Body of pancreas (tissue), 4 donors: ENCODE measurements at regions not wholly inside any gene's neighbourhood (a gene's known extent, or its start where the extent isn't known, plus 50 kb on each side); places are given as distances from the start of the nearest gene placed in this dataset.

Source experiments
- ATAC-seq: fragments of 150-250 bp; one replicate; pipeline ENCODE4 v1.9.1; 2016
- DNase-seq, 4 donors: peaks; one replicate each; pipeline ENCODE4 v3.0.0-alpha.2; 2019
- H3K27ac ChIP-seq, 4 donors: fragments of 200-600 bp; sonication (generic); 1 replicate in 3 of 4; 2 replicates in 1 of 4; pipeline versions ENCODE4 v1.5.1 to v1.6.1; 2016 to 2019; ENCODE audit warnings: mild to moderate bottlenecking in 1 of 4, mixed read lengths in 1 of 4, moderate library complexity in 1 of 4
- H3K27me3 ChIP-seq, 2 donors: fragments of 200-600 bp; sonication (generic); one replicate each; pipeline ENCODE4 v1.6.0; 2016; ENCODE audit warnings: mild to moderate bottlenecking in 1 of 2
- H3K36me3 ChIP-seq, 2 donors: fragments of 200-600 bp; sonication (generic); replicated peaks in 1 of 2; 2 replicates each; pipeline ENCODE4 v1.5.1; 2016; ENCODE audit warnings: low read depth in 2 of 2; ENCODE audit not compliant: insufficient read depth in 1 of 2
- H3K4me1 ChIP-seq: fragments of 200-600 bp; sonication (generic); one replicate; pipeline ENCODE4 v1.6.0; 2016
- H3K4me3 ChIP-seq, 2 donors: fragments of 200-600 bp; sonication (generic); 1 replicate in 1 of 2; 2 replicates in 1 of 2; pipeline ENCODE4 v1.5.1; 2016 to 2019
- H3K9me3 ChIP-seq, 3 donors: fragments of 200-600 bp; sonication (generic); 1 replicate in 2 of 3; 2 replicates in 1 of 3; pipeline ENCODE4 v1.5.1; 2016
- POLR2A ChIP-seq, 3 donors: fragments of 450-650 bp; IDR thresholded peaks; one replicate each; pipeline ENCODE4 v1.6.1; 2016; ENCODE audit warnings: antibody characterized with exemption in 3 of 3, mild to moderate bottlenecking in 2 of 3
- WGBS, 2 donors: methylation state at CpG; one replicate each; pipeline ENCODE4 v1.1.5; 2017; 5-methylcytosine and 5-hydroxymethylcytosine counted together
- intact Hi-C: fragments of 100-400 bp; cut with DNase I; formaldehyde crosslinking; loops from one replicate; pipeline ENCODE4 v1.15.1; 2023
- TF ChIP-seq, protein P1 (sequence below), 7 experiments: fragments of 450-650 bp in 4 of 7; fragments of 200-600 bp in 3 of 7; sonication (generic) in 3 of 7; IDR thresholded peaks; one replicate each; pipeline ENCODE4 v1.5.1; 2016 to 2019; ENCODE audit warnings: antibody characterized with exemption in 7 of 7

DNA sequence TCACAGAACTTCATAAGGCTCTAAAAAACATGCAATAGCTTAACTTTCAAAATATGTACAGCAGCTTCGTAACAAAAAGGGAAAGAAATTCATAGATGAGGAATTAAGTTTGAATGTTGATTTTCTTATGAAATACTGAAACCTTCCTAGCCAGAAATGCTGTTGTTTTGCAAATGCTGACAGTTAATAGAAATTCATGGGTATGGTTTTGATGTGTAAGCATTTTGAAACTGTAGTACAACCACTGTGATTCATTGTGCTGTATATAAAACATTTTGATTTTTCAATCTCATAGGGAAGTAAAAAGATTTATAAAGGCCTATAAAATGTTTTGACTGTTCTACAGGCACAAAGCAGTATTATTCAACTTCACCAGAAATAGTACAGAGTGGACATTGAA is 228.4 kb upstream of the EYS start:
- no peak for ATAC-seq
- H3K9me3 ChIP-seq = no peaks in the 10 kb centered on the region
- no peaks in the 10 kb centered on the region for H3K36me3 ChIP-seq
- DNase-seq = no peak
- no peaks in the 10 kb centered on the region for H3K4me1 ChIP-seq
- H3K27me3 ChIP-seq = no peaks in the 10 kb centered on the region
- H3K27ac ChIP-seq = no peak overlapping the region
- WGBS, 2 donors = 55 to 63% methylated on average over 1 of the region's 1 CpG
- TF ChIP-seq POLR2A (IDR thresholded peaks at IDR 0.05) = no peak
- TF ChIP-seq, protein P1, sequence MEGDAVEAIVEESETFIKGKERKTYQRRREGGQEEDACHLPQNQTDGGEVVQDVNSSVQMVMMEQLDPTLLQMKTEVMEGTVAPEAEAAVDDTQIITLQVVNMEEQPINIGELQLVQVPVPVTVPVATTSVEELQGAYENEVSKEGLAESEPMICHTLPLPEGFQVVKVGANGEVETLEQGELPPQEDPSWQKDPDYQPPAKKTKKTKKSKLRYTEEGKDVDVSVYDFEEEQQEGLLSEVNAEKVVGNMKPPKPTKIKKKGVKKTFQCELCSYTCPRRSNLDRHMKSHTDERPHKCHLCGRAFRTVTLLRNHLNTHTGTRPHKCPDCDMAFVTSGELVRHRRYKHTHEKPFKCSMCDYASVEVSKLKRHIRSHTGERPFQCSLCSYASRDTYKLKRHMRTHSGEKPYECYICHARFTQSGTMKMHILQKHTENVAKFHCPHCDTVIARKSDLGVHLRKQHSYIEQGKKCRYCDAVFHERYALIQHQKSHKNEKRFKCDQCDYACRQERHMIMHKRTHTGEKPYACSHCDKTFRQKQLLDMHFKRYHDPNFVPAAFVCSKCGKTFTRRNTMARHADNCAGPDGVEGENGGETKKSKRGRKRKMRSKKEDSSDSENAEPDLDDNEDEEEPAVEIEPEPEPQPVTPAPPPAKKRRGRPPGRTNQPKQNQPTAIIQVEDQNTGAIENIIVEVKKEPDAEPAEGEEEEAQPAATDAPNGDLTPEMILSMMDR (IDR thresholded peaks at IDR 0.05) = no peak
- intact Hi-C loops = no loop called here
- no peak overlapping the region for H3K4me3 ChIP-seq

DNA sequence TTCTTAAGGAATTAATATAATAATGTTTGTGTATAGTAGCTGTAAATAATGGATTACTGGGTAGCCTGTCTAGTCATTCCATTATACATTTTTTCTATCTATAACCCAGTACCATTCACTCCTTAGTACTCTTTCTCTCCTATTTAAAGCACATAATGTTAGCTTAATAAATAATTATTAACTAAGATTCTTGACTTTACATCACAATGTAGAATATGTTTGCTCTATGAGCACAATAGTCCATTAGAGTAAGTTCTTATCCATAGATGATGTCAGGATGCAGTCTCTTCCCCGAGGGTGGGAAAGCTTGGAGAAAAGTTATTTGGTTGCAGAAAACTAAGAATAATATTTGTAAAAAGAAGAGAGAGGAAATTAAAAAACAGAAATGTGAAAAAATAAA is 226.4 kb upstream of the EYS start:
- TF ChIP-seq POLR2A (IDR thresholded peaks at IDR 0.05) = no peak
- TF ChIP-seq, protein P1 (IDR thresholded peaks at IDR 0.05) = no peak
- DNase-seq (no peak), ATAC-seq (no peak)
- H3K27ac ChIP-seq = no peak overlapping the region
- intact Hi-C loops = no loop called here
- WGBS, 2 donors = 19 to 40% methylated on average over 1 of the region's 1 CpG
- no peaks in the 10 kb centered on the region for H3K36me3 ChIP-seq
- no peaks in the 10 kb centered on the region for H3K9me3 ChIP-seq
- H3K4me1 ChIP-seq = no peaks in the 10 kb centered on the region
- no peaks in the 10 kb centered on the region for H3K27me3 ChIP-seq
- H3K4me3 ChIP-seq = no peak overlapping the region

DNA sequence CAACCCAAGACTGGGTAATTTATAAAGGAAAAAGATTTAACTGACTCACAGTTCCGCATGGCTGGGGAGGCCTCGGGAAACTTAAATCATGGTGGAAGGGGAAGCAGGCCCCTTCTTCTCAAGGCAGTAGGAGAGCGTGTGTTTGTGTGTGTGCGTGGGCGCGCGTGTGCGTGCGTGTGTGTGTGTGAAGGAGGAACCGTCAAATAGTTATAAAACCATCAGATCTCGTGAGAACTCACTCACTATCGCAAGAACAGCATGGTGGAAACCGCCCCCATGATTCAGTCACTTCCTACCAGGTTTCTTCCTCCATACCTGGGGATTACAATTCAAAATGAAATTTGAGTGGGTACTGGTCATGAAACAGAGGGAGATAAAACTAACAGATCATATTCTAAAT is 220.1 kb upstream of the EYS start:
- Histone ChIP-seq H3K4me1 (no peaks in the 10 kb centered on the region), H3K27ac (no peak overlapping the region), H3K9me3 (no peaks in the 10 kb centered on the region), H3K4me3 (no peak overlapping the region), H3K36me3 (no peaks in the 10 kb centered on the region), H3K27me3 (no peaks in the 10 kb centered on the region)
- 79 to 89% methylated on average over 13 of the region's 13 CpGs for WGBS, 2 donors
- DNase-seq (no peak), ATAC-seq (no peak)
- no peak for TF ChIP-seq POLR2A (IDR thresholded peaks at IDR 0.05)
- TF ChIP-seq, protein P1 (IDR thresholded peaks at IDR 0.05) = no peak
- intact Hi-C loops = no loop called here

DNA sequence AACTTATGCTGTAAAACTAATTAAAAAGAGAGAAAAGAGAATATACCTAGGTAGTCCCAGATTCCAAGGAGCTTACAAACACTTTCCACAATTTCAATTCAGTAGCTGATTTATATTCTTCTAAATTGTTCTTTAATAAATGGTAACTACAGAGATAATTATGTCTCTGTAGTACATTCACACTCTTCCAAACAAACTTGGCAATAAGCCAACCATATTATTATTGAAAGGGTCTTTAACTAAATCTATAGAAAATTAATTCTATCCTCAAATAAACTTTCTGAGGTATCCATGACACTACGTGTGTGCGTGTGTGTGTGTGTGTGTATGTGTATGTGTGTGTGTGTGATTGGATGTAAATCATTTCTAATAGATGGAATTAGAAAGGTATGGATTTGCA is 217.4 kb upstream of the EYS start:
- Histone ChIP-seq H3K9me3 (no peaks in the 10 kb centered on the region), H3K4me3 (no peak overlapping the region), H3K4me1 (no peaks in the 10 kb centered on the region), H3K36me3 (no peaks in the 10 kb centered on the region), H3K27ac (no peak overlapping the region), H3K27me3 (no peaks in the 10 kb centered on the region)
- WGBS, 2 donors = 41 to 70% methylated on average over 2 of the region's 2 CpGs
- intact Hi-C loops = no loop called here
- TF ChIP-seq, protein P1 (IDR thresholded peaks at IDR 0.05) = no peak
- no peak for TF ChIP-seq POLR2A (IDR thresholded peaks at IDR 0.05)
- ATAC-seq = no peak
- no peak for DNase-seq

DNA sequence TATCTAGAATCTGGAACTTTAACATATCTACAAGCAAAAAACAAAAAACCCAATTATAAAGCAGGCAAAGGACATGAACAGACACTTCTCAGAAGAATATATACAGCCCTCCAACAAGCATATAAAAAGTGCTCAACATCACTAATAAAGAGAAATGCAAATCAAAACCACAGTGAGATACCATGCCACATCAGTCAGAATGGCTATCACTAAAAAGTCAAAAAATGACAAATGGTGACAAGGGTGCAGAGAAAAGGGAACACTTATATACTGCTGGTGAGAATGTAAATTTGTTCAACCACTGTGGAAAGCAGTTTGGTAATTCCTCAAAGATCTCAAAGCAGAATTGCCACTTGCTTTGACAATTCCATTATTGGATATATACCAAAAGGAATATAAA is 215.0 kb upstream of the EYS start:
- Histone ChIP-seq H3K4me1 (no peaks in the 10 kb centered on the region), H3K27ac (no peak overlapping the region), H3K27me3 (no peaks in the 10 kb centered on the region), H3K9me3 (no peaks in the 10 kb centered on the region), H3K36me3 (no peaks in the 10 kb centered on the region), H3K4me3 (no peak overlapping the region)
- no peak for TF ChIP-seq POLR2A (IDR thresholded peaks at IDR 0.05)
- TF ChIP-seq, protein P1 (IDR thresholded peaks at IDR 0.05) = no peak
- ATAC-seq (no peak), DNase-seq (no peak)
- intact Hi-C loops = no loop called here
